GM06990 (cell line): ENCODE measurements at regions not wholly inside any gene's neighbourhood (a gene's known extent, or its start where the extent isn't known, plus 50 kb on each side); places are given as distances from the start of the nearest gene placed in this dataset.

ENCODE experiments used
- DNase-seq: peaks from one replicate; pipeline ENCODE4 v3.0.0-alpha.2; 2011; ENCODE audit not compliant: insufficient read length; ENCODE audit errors: extremely low read depth
- H3K27me3 ChIP-seq: replicated peaks from 2 replicates; pipeline ENCODE4 v1.6.0; 2011; ENCODE audit warnings: low read length; ENCODE audit not compliant: control insufficient read depth, insufficient read depth
- H3K36me3 ChIP-seq: 2 replicates; pipeline ENCODE4 v1.5.1; 2011; ENCODE audit warnings: low read length; ENCODE audit not compliant: control insufficient read depth, insufficient read depth
- H3K4me3 ChIP-seq: replicated peaks from 2 replicates; pipeline ENCODE4 v1.5.1; 2011; ENCODE audit warnings: low read depth, mild to moderate bottlenecking, control low read depth, low read length
- TF ChIP-seq, protein P1 (sequence below): IDR thresholded peaks from 2 replicates; pipeline ENCODE4 v1.5.1; 2011; ENCODE audit warnings: low read length, control low read depth, mild to moderate bottlenecking, inconsistent platforms; ENCODE audit not compliant: insufficient read depth, poor library complexity, severe bottlenecking

DNA sequence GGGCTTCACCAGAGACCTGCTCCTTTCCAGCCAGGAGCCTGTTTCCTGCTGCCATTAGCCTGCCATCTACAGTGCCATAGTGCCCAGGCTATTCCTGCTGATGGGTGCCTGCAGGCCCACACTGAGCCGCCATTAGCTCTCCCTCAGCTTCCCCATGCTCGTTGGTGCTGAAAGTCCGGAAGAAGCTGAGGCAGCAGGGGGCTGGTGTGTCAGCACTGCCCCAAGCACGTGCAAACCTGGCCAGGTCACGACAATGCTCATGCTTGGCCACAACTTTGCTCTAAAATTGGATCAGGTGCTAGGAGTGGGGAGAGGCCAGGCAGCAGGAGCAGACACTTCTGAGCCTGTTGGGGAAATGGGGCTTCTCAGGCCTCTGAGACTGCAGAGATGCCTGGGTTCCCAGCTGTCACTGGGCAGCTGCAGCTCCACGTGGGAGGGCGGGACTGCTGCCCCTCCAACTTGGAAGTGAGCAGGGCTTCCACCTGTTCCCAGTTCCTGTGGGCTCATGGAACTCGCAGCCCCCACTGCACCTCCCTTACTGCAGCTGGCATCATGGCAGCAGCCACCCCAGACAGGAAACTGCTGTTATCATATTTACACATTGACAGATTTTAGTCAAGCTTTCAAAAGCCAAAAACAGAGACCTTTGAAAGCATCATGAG, 913.9 kb downstream of the FSTL5 start:
- no peak for DNase-seq
- Histone ChIP-seq H3K4me3 (no peak overlapping the region), H3K27me3 (no peaks in the 10 kb centered on the region), H3K36me3 (no peaks in the 10 kb centered on the region)
- TF ChIP-seq, protein P1, sequence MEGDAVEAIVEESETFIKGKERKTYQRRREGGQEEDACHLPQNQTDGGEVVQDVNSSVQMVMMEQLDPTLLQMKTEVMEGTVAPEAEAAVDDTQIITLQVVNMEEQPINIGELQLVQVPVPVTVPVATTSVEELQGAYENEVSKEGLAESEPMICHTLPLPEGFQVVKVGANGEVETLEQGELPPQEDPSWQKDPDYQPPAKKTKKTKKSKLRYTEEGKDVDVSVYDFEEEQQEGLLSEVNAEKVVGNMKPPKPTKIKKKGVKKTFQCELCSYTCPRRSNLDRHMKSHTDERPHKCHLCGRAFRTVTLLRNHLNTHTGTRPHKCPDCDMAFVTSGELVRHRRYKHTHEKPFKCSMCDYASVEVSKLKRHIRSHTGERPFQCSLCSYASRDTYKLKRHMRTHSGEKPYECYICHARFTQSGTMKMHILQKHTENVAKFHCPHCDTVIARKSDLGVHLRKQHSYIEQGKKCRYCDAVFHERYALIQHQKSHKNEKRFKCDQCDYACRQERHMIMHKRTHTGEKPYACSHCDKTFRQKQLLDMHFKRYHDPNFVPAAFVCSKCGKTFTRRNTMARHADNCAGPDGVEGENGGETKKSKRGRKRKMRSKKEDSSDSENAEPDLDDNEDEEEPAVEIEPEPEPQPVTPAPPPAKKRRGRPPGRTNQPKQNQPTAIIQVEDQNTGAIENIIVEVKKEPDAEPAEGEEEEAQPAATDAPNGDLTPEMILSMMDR, result no peak

DNA sequence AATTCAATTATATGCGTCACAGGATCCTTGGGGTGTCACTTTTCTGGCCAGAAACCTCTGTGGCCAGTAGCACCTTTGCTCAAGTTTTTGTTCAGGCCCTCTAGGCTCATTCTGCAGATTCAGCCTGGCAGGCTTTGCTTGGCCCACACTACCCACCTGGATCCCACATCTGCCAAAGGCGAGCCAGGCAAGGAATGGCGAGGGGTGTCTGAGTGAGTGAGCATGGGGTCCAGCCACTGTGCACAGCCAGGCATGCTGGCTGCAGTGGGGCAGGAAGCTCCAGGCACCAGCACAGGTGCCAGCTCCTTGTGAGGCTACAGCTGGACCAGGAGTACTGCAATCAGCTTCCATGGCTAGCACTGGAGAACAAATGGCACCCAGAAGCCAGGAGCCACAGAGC, 914.9 kb downstream of the FSTL5 start:
- TF ChIP-seq, protein P1, result no peak
- Histone ChIP-seq H3K27me3 (no peaks in the 10 kb centered on the region), H3K4me3 (no peak overlapping the region), H3K36me3 (no peaks in the 10 kb centered on the region)
- no peak for DNase-seq

DNA sequence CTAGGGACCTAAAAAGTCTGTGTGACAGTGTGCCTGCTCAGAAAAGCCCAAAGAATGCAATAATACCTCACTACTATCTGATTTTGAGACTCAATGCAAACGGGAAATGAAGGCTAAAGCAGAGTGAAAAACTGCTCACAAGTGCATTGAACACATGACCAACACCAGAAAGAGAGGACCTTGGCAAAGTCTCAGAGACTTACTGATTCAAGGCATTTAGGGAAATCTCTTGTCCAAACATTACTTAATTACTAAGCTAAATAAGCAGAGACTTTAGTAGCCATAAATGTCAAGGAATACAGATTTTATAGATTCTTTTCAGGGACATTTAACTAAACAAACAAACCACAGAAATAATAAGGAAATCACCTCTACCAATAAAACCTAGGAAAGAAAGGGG, 916.0 kb downstream of the FSTL5 start:
- no peaks in the 10 kb centered on the region for H3K27me3 ChIP-seq
- no peak overlapping the region for H3K4me3 ChIP-seq
- TF ChIP-seq, protein P1, result no peak
- no peak for DNase-seq
- no peaks in the 10 kb centered on the region for H3K36me3 ChIP-seq

DNA sequence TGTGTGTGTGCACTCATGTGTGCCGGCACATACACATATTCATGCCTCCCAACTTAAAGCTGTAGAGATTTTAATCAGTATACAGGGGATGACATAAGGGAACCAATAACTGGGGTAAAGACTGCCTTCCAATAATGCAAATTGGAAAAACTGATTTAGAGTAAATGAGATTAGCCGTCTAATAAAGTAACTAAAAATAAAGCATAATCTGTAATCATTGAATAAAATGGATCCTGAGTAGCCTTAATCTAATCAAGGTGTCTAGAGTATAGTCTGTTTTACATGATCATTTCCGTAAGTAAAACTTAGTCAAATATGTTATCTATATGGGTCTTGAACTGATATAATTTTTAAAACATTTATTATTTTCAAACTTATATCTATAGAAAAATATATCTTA, 925.8 kb downstream of the FSTL5 start:
- Histone ChIP-seq H3K27me3 (no peaks in the 10 kb centered on the region), H3K36me3 (no peaks in the 10 kb centered on the region), H3K4me3 (no peak overlapping the region)
- TF ChIP-seq, protein P1, result no peak
- DNase-seq, result no peak

DNA sequence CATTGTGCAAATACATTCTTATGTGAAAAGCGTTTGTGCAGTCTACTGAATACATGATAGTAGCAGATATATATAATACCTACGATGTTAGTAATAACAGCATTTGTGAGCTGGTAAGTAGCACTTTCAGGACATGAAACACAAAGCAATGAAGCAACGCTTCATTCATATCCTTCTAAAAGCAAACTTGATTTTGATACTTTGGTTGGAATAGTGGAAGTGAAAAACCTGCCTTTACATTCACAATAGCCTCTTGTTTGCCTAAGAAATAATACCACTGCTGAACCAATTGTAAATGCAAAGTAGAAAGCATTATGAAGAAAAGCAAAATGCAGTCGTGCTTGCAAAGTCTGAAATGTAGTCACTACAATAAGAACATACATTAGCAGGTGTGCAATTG, 926.3 kb downstream of the FSTL5 start:
- Histone ChIP-seq H3K36me3 (no peaks in the 10 kb centered on the region), H3K4me3 (no peak overlapping the region), H3K27me3 (no peaks in the 10 kb centered on the region)
- TF ChIP-seq, protein P1, result no peak
- DNase-seq, result no peak

DNA sequence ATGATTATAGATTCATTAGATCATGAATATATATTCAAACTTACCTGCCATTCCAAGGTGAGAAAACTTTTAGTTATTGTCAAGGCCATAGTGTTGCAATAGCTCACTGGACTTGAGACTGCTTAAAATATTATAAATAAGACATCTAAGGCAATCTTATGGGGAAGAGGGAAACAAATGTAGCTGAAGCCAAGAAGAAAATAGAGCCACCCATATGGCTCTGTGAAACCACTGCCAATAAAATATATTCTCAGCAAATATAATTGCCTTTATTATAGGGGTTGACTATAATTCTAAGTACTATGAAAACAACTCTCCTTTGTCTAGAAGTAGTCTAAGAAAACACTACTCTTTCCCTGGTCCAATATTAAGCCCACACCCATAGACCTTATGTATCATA, 938.5 kb downstream of the FSTL5 start:
- TF ChIP-seq, protein P1, result no peak
- no peaks in the 10 kb centered on the region for H3K36me3 ChIP-seq
- DNase-seq, result no peak
- H3K27me3 ChIP-seq, result no peaks in the 10 kb centered on the region
- no peak overlapping the region for H3K4me3 ChIP-seq
